ENCODE measurements at regions not wholly inside any gene's neighbourhood (a gene's known extent, or its start where the extent isn't known, plus 50 kb on each side); places are given as distances from the start of the nearest gene placed in this dataset.

- Histone ChIP-seq H3K27ac (ENCODE audit: low read depth in 1 of 2, low read length in 2 of 2) (no peak overlapping the region), H3K27me3 (ENCODE audit: control insufficient read depth in 2 of 2, insufficient read depth in 2 of 2, low read length in 2 of 2) (no peaks in the 10 kb centered on the region), H3K4me1 (ENCODE audit: control insufficient read depth in 1 of 2, insufficient read depth in 2 of 2, low read length in 2 of 2) (no peaks in the 10 kb centered on the region), H3K4me3 (replicated peaks in 1 of 3; ENCODE audit: low read depth in 2 of 3, low read length in 3 of 3) (no peak overlapping the region), H3K9me3 (replicated peaks in 1 of 2; ENCODE audit: control insufficient read depth in 1 of 2, insufficient read depth in 1 of 2, low read length in 2 of 2) (peaks cover 0 to 2% of the 10 kb centered on the region in 2 donors), H3K4me2 (replicated peaks; ENCODE audit: extremely low read depth, low read length, poor library complexity, severe bottlenecking) (no peak overlapping the region), H3K9ac (ENCODE audit: insufficient read depth, low read length, poor library complexity, severe bottlenecking) (no peak overlapping the region), H4K20me1 (ENCODE audit: insufficient read depth, low read length) (no peaks in the 10 kb centered on the region), H2AFZ (ENCODE audit: insufficient read depth, low read depth, low read length, poor library complexity, severe bottlenecking) (no peak overlapping the region), H3K36me3 (replicated peaks in 1 of 2; ENCODE audit: control insufficient read depth in 1 of 2, insufficient read depth in 2 of 2, low read length in 2 of 2) (no peaks in the 10 kb centered on the region), H3K79me2 (ENCODE audit: insufficient read depth, low read length) (no peaks in the 10 kb centered on the region)
- WGBS (ENCODE audit: insufficient coverage): no CpG with 5 or more reads among the region's 2 CpGs
- peaks cover 3 to 26% (median 8%) of the 10 kb centered on the region in 7 donors for H3K9me3 Mint-ChIP-seq
- TF ChIP-seq CTCF (IDR thresholded peaks at IDR 0.05): no peak
- H3K36me3 Mint-ChIP-seq: no peaks in the 10 kb centered on the region
- no peak overlapping the region for H3K27ac Mint-ChIP-seq
- no peak overlapping the region for H3K4me3 Mint-ChIP-seq
- H3K4me1 Mint-ChIP-seq: no peaks in the 10 kb centered on the region
- H3K27me3 Mint-ChIP-seq (ENCODE audit: low read depth in 3 of 3): peaks cover 0 to 2% (median 2%) of the 10 kb centered on the region in 3 donors
- DNase-seq: no peak
- intact Hi-C loops (cut with micrococcal nuclease): no loop called here
These were observed 53.1 kb upstream of the STK39 start for GRCh38 chr2:168300460-168300859.

- intact Hi-C loops (cut with micrococcal nuclease): no loop called here
- no peak for DNase-seq
- WGBS (ENCODE audit: insufficient coverage): 94% methylated on average over 2 of the region's 3 CpGs
These were observed 56.8 kb upstream of the STK39 start for GRCh38 chr2:168304024-168304681.

More at GRCh38 chr2:168304024-168304681, 56.8 kb upstream of the STK39 start:
- TF ChIP-seq CTCF (IDR thresholded peaks at IDR 0.05): no peak
- H3K9me3 ChIP-seq (replicated peaks in 1 of 2; ENCODE audit: control insufficient read depth in 1 of 2, insufficient read depth in 1 of 2, low read length in 2 of 2): peaks cover 0 to 2% of the 10 kb centered on the region in 2 donors
- H3K36me3 ChIP-seq (replicated peaks in 1 of 2; ENCODE audit: control insufficient read depth in 1 of 2, insufficient read depth in 2 of 2, low read length in 2 of 2): no peaks in the 10 kb centered on the region
- H4K20me1 ChIP-seq (ENCODE audit: insufficient read depth, low read length): no peaks in the 10 kb centered on the region
- H3K4me1 Mint-ChIP-seq: no peaks in the 10 kb centered on the region
- H3K4me2 ChIP-seq (replicated peaks; ENCODE audit: extremely low read depth, low read length, poor library complexity, severe bottlenecking): no peak overlapping the region
- no peak overlapping the region for H3K27ac Mint-ChIP-seq
- H3K36me3 Mint-ChIP-seq: no peaks in the 10 kb centered on the region
- H3K27me3 ChIP-seq (ENCODE audit: control insufficient read depth in 2 of 2, insufficient read depth in 2 of 2, low read length in 2 of 2): no peaks in the 10 kb centered on the region
- no peak overlapping the region for H3K4me3 ChIP-seq (replicated peaks in 1 of 3; ENCODE audit: low read depth in 2 of 3, low read length in 3 of 3)
- H3K9me3 Mint-ChIP-seq: peaks cover 8 to 37% (median 23%) of the 10 kb centered on the region in 7 donors
- H3K27me3 Mint-ChIP-seq (ENCODE audit: low read depth in 3 of 3): peaks cover 0 to 2% (median 0%) of the 10 kb centered on the region in 3 donors
- no peaks in the 10 kb centered on the region for H3K4me1 ChIP-seq (ENCODE audit: control insufficient read depth in 1 of 2, insufficient read depth in 2 of 2, low read length in 2 of 2)
- H3K4me3 Mint-ChIP-seq: no peak overlapping the region
- no peak overlapping the region for H3K9ac ChIP-seq (ENCODE audit: insufficient read depth, low read length, poor library complexity, severe bottlenecking)
- no peaks in the 10 kb centered on the region for H3K79me2 ChIP-seq (ENCODE audit: insufficient read depth, low read length)
- no peak overlapping the region for H3K27ac ChIP-seq (ENCODE audit: low read depth in 1 of 2, low read length in 2 of 2)
- no peak overlapping the region for H2AFZ ChIP-seq (ENCODE audit: insufficient read depth, low read depth, low read length, poor library complexity, severe bottlenecking)
